LNCaP clone FGC (cell line): ENCODE measurements at regions not wholly inside any gene's neighbourhood (a gene's known extent, or its start where the extent isn't known, plus 50 kb on each side); places are given as distances from the start of the nearest gene placed in this dataset.

ENCODE experiments used
- DNase-seq: peaks from one replicate; pipeline ENCODE4 v3.0.0-alpha.2; 2011; ENCODE audit warnings: low read depth
- H3K4me3 ChIP-seq: 2 replicates; pipeline ENCODE4 v1.5.1; 2011; ENCODE audit warnings: mild to moderate bottlenecking, low read depth, low read length, control low read depth
- CTCF ChIP-seq: IDR thresholded peaks from 2 replicates; pipeline ENCODE4 v1.5.1; 2012; ENCODE audit warnings: mild to moderate bottlenecking; ENCODE audit not compliant: control insufficient read depth, insufficient read depth; ENCODE audit errors: extremely low read depth

GRCh38 chr5:17788351-17788750, 154.1 kb downstream of the TAF11L14 start:
- H3K4me3 ChIP-seq, result no peak overlapping the region
- no peak for TF ChIP-seq CTCF
- no peak for DNase-seq

- no peak for DNase-seq
- no peak overlapping the region for H3K4me3 ChIP-seq
- no peak for TF ChIP-seq CTCF
Measured at GRCh38 chr5:17794201-17794600, 159.9 kb downstream of the TAF11L14 start.

GRCh38 chr5:17794815-17795214, 160.6 kb downstream of the TAF11L14 start:
- H3K4me3 ChIP-seq, result no peak overlapping the region
- no peak for TF ChIP-seq CTCF
- no peak for DNase-seq

DNA sequence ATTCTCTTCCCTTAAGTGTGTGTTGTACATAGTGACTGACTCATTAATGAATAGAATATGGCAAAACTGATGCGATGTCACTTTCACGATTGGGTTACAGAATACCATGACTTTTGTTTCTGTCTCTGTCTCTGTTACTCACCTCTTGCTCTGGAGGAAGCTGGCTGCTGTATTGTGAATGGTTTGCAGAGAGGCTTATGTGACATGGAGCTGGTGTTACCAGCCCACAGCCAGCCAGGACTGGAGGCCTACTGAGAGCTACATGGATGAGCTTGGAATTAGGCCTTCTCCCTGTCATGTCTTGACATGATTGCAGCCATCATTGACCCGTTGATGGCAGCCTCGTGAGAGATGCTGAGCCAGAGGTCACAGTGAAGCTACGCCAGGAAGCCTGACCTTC, 161.9 kb downstream of the TAF11L14 start:
- no peak overlapping the region for H3K4me3 ChIP-seq
- TF ChIP-seq CTCF, result no peak
- no peak for DNase-seq

GRCh38 chr5:17796757-17797396, 162.6 kb downstream of the TAF11L14 start:
- no peak for DNase-seq
- no peak for TF ChIP-seq CTCF
- no peak overlapping the region for H3K4me3 ChIP-seq

DNA sequence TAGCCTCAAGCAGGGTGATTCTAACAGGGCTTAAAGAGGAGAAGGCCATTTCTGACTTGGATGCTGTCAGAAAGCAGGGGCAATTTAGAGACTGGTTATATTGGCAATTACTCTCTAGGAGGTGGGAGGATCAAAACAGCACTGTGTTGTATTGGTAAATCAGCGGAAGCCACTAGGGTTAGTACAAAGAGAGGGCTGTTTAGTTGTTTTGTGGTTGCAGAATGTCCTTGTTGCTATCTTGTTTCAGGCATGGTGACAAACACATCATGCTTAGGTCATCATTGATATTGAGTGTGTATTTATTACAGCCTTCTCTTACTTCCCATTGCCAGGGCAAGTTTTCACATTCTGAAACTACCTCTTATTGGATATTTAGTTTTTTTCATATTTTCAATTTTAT, 165.3 kb downstream of the TAF11L14 start:
- H3K4me3 ChIP-seq, result no peak overlapping the region
- DNase-seq, result no peak

More for the DNA sequence above, 165.3 kb downstream of the TAF11L14 start:
- no peak for TF ChIP-seq CTCF
